K562 (cell line): ENCODE measurements at regions not wholly inside any gene's neighbourhood (a gene's known extent, or its start where the extent isn't known, plus 50 kb on each side); places are given as distances from the start of the nearest gene placed in this dataset.

ENCODE experiments used
- ATAC-seq: fragments of 200-7000 bp; cut with Tn5 transposase; 3 replicates; pipeline ENCODE4 v1.9.1; 2020; ENCODE audit warnings: moderate library complexity
- BruUV-seq: library from RNA; stranded (reverse); fragments of 400-500 nt; replicated peaks from 2 replicates; lab custom pipeline; 2021; lab: Mats Ljungman, UMichigan
- CTCF ChIA-PET: fragments of 300-600 bp; formaldehyde crosslinking; extraction: SDS; loops from one replicate; lab custom pipeline; 2021; ENCODE audit warnings: low intra/inter-chr PET ratio; lab: Yijun Ruan, JAX
- POLR2A ChIA-PET: fragments of 300-600, 350-650 bp; sonication (Branson Sonifier 250); formaldehyde crosslinking; extraction: SDS; loops from one replicate; lab custom pipeline; 2021; ENCODE audit warnings: antibody characterized with exemption, inconsistent platforms; lab: Yijun Ruan, JAX
- DNase-seq, 4 experiments: peaks; one replicate each; pipeline versions ENCODE4 v3.0.0 to v3.0.0-alpha.2; 2011 to 2018; ENCODE audit warnings: low spot score in 3 of 4, mixed read lengths in 3 of 4; ENCODE audit errors: extremely low read depth in 1 of 4
- FAIRE-seq: peaks from 2 replicates; lab custom pipeline; 2011; peaks lifted over from hg19 to GRCh38; lab: Jason Lieb, UNC
- H2AFZ ChIP-seq: 2 replicates; pipeline ENCODE4 v1.6.0; 2011; ENCODE audit warnings: low read depth, low read length, control low read depth, inconsistent platforms
- H3K27ac ChIP-seq: fragments of 200-600 bp; 3 replicates; pipeline ENCODE4 v1.8.0; 2011; ENCODE audit warnings: low read depth, mild to moderate bottlenecking, control low read depth, inconsistent platforms, low read length, moderate library complexity, mixed read lengths; ENCODE audit errors: extremely low read depth
- H3K27me3 ChIP-seq, 2 experiments: fragments of 300-600 bp in 1 of 2; 2 replicates in 1 of 2; 3 replicates in 1 of 2; pipeline versions ENCODE4 v1.6.0 to v1.8.0; 2011; ENCODE audit warnings: inconsistent platforms in 2 of 2, low read length in 2 of 2, mild to moderate bottlenecking in 1 of 2, mixed read lengths in 1 of 2, moderate library complexity in 1 of 2; ENCODE audit not compliant: control insufficient read depth in 2 of 2, insufficient read depth in 2 of 2
- H3K36me3 ChIP-seq: fragments of 300-600 bp; 3 replicates; pipeline ENCODE4 v1.8.0; 2011; ENCODE audit warnings: mild to moderate bottlenecking, low read length, inconsistent platforms; ENCODE audit not compliant: control insufficient read depth, insufficient read depth
- H3K4me1 ChIP-seq, 2 experiments: fragments of 200-600 bp in 1 of 2; replicated peaks in 1 of 2; 2 replicates in 1 of 2; 3 replicates in 1 of 2; pipeline versions ENCODE4 v1.5.1 to v1.8.0; 2011; ENCODE audit warnings: inconsistent platforms in 2 of 2, low read length in 2 of 2, mild to moderate bottlenecking in 1 of 2, mixed read lengths in 1 of 2, moderate library complexity in 1 of 2; ENCODE audit not compliant: control insufficient read depth in 2 of 2, insufficient read depth in 2 of 2
- H3K4me2 ChIP-seq: 2 replicates; pipeline ENCODE4 v1.6.1; 2011; ENCODE audit warnings: low read length, control low read depth, inconsistent platforms, mixed read lengths; ENCODE audit not compliant: insufficient read depth
- H3K4me3 ChIP-seq: fragments of 200-600 bp; sonication (generic), shearing (Covaris generic); 2 replicates; pipeline ENCODE4 v1.5.1; 2016; ENCODE audit warnings: control low read depth, inconsistent platforms
- H3K79me2 ChIP-seq: fragments of 200-600 bp; 3 replicates; pipeline ENCODE4 v1.8.0; 2011; ENCODE audit warnings: low read length, inconsistent platforms; ENCODE audit not compliant: control insufficient read depth, insufficient read depth
- H3K9ac ChIP-seq, 2 experiments: 2 replicates each; pipeline versions ENCODE4 v1.6.0 to v1.6.1; 2011; ENCODE audit warnings: low read depth in 2 of 2, low read length in 2 of 2, control low read depth in 1 of 2, inconsistent platforms in 1 of 2, mild to moderate bottlenecking in 1 of 2, mixed read lengths in 1 of 2; ENCODE audit not compliant: insufficient read depth in 1 of 2
- H3K9me1 ChIP-seq: one replicate; pipeline ENCODE4 v1.6.0; 2011; ENCODE audit warnings: inconsistent platforms, mild to moderate bottlenecking, low read length, moderate library complexity; ENCODE audit not compliant: control insufficient read depth, insufficient read depth
- H3K9me3 ChIP-seq: replicated peaks from 2 replicates; pipeline ENCODE4 v1.5.1; 2011; ENCODE audit warnings: low read depth, low read length, inconsistent platforms; ENCODE audit not compliant: control insufficient read depth, insufficient read depth
- H4K20me1 ChIP-seq: replicated peaks from 2 replicates; pipeline ENCODE4 v1.6.1; 2011; ENCODE audit warnings: low read length, inconsistent platforms, mixed read lengths; ENCODE audit not compliant: control insufficient read depth, insufficient read depth
- ETS2 ChIP-seq: IDR thresholded peaks from 2 replicates; pipeline ENCODE4 v1.6.1; 2016; ENCODE audit warnings: borderline replicate concordance, missing genetic modification characterization, mild to moderate bottlenecking, moderate library complexity, missing compliant biosample characterization; ENCODE audit not compliant: poor library complexity, severe bottlenecking
- FOXP1 ChIP-seq: sonication (generic); formaldehyde crosslinking; IDR thresholded peaks from 2 replicates; pipeline ENCODE4 v1.8.0; 2022; ENCODE audit warnings: mild to moderate bottlenecking, missing genetic modification reagents
- GMEB1 ChIP-seq: fragments of 250-450 bp; sonication (Bioruptor Pico); IDR thresholded peaks from 2 replicates; pipeline ENCODE4 v1.4.0; 2020; ENCODE audit warnings: mild to moderate bottlenecking
- RFX7 ChIP-seq: fragments of 250-450 bp; sonication (Bioruptor Pico); IDR thresholded peaks from 2 replicates; pipeline ENCODE4 v1.5.1; 2021; ENCODE audit warnings: mild to moderate bottlenecking
- TFAM ChIP-seq: fragments of 250-450 bp; sonication (Bioruptor Pico); conservative IDR thresholded peaks from 2 replicates; pipeline ENCODE4 v1.5.0; 2021; ENCODE audit warnings: mild to moderate bottlenecking, moderate library complexity
- TGIF2 ChIP-seq: sonication (generic); formaldehyde crosslinking; IDR thresholded peaks from 2 replicates; pipeline ENCODE4 v1.8.1; 2022; ENCODE audit warnings: mild to moderate bottlenecking, missing genetic modification reagents, moderate library complexity
- YBX1 ChIP-seq: fragments of 450-650 bp; IDR thresholded peaks from 2 replicates; pipeline ENCODE4 v1.7.1; 2016; ENCODE audit warnings: mild to moderate bottlenecking
- ZNF324 ChIP-seq: fragments of 250-450 bp; sonication (Bioruptor Pico); IDR thresholded peaks from 2 replicates; pipeline ENCODE4 v1.4.0; 2020; ENCODE audit warnings: mild to moderate bottlenecking
- ZNF449 ChIP-seq: fragments of 250-450 bp; sonication (Bioruptor Pico); IDR thresholded peaks from 2 replicates; pipeline ENCODE4 v1.8.0; 2022; ENCODE audit warnings: moderate library complexity, mild to moderate bottlenecking, inconsistent platforms
- WGBS: fragments of 100-300 bp; shearing (Covaris generic); methylation state at CpG from one replicate; pipeline ENCODE4 v1.1.6; 2016; ENCODE audit warnings: low coverage, mixed read lengths; ENCODE audit not compliant: insufficient coverage; ENCODE audit errors: missing lambda C conversion rate; 5-methylcytosine and 5-hydroxymethylcytosine counted together
- in situ Hi-C: fragments of 300-500 bp; cut with MboI; formaldehyde crosslinking; loops from 4 replicates; pipeline ENCODE4 v1.15.0; 2018; ENCODE audit warnings: inconsistent platforms, mixed read lengths
- intact Hi-C: fragments of 100-400 bp; cut with micrococcal nuclease; formaldehyde crosslinking; loops from 2 replicates; pipeline ENCODE4 v1.14.2; 2022

GRCh38 chr10:131788386-131788785 is 112.4 kb upstream of the PPP2R2D start:
- H3K4me2 ChIP-seq: no peak overlapping the region
- no TSS peak for BruUV-seq
- H3K9me3 ChIP-seq: no peaks in the 10 kb centered on the region
- H4K20me1 ChIP-seq: no peaks in the 10 kb centered on the region
- H3K9me1 ChIP-seq: no peaks in the 10 kb centered on the region
- intact Hi-C loops: loop anchor here (5.0 kb wide), 1 partner anchor 1101 kb away; no protein-coding TSS in a partner anchor
- in situ Hi-C loops: no loop called here
- H3K27ac ChIP-seq: no peak overlapping the region
- no peaks in the 10 kb centered on the region for H3K36me3 ChIP-seq
- H2AFZ ChIP-seq: no peak overlapping the region
- POLR2A ChIA-PET: interaction anchor here (0.7 kb wide), 1 partner anchor 331 kb away, joined by 3 read pairs; no protein-coding TSS in a partner anchor
- CTCF ChIA-PET: no interaction called here
- H3K4me1 ChIP-seq: no peaks in the 10 kb centered on the region
- no peak overlapping the region for H3K9ac ChIP-seq
- no peak for TF ChIP-seq ZNF449 (CRISPR knock-in tag)
- no peak for TF ChIP-seq TGIF2 (CRISPR knock-in tag)
- no peak for TF ChIP-seq FOXP1 (CRISPR knock-in tag)
- TF ChIP-seq RFX7: no peak
- TF ChIP-seq ETS2 (tag): no peak
- TF ChIP-seq TFAM (CRISPR knock-in tag): no peak
- TF ChIP-seq GMEB1 (CRISPR knock-in tag): no peak
- TF ChIP-seq ZNF324 (CRISPR knock-in tag): no peak
- no peak for TF ChIP-seq YBX1
- DNase-seq (no peak), FAIRE-seq (no peak), ATAC-seq (no peak)
- no peaks in the 10 kb centered on the region for H3K27me3 ChIP-seq
- WGBS: 0% methylated on average over 6 of the region's 6 CpGs
- no peak overlapping the region for H3K4me3 ChIP-seq
- no peaks in the 10 kb centered on the region for H3K79me2 ChIP-seq
